Liver (tissue), 8 donors: ENCODE measurements at regions not wholly inside any gene's neighbourhood (a gene's known extent, or its start where the extent isn't known, plus 50 kb on each side); places are given as distances from the start of the nearest gene placed in this dataset.

Experiments used
- DNase-seq: peaks from one replicate; pipeline ENCODE4 v3.0.0-alpha.2; 2017; ENCODE audit warnings: low spot score
- H3K27ac ChIP-seq, 2 donors: one replicate each; pipeline ENCODE4 v1.7.0; 2013; ENCODE audit warnings: inconsistent platforms in 2 of 2, low read length in 2 of 2, control low read depth in 1 of 2, low read depth in 1 of 2, mild to moderate bottlenecking in 1 of 2
- H3K27me3 ChIP-seq, 4 donors: one replicate each; pipeline versions ENCODE4 v1.6.1 to v1.7.0; 2013; ENCODE audit warnings: low read length in 3 of 4, inconsistent platforms in 1 of 4, mild to moderate bottlenecking in 1 of 4, moderate library complexity in 1 of 4; ENCODE audit not compliant: control insufficient read depth in 4 of 4, insufficient read depth in 4 of 4
- H3K36me3 ChIP-seq, 4 donors: one replicate each; pipeline versions ENCODE4 v1.6.1 to v1.7.0; 2013; ENCODE audit warnings: low read length in 3 of 4, mild to moderate bottlenecking in 3 of 4, low read depth in 1 of 4, moderate library complexity in 1 of 4; ENCODE audit not compliant: control insufficient read depth in 4 of 4, insufficient read depth in 3 of 4
- H3K4me1 ChIP-seq, 4 donors: one replicate each; pipeline versions ENCODE4 v1.6.1 to v1.7.0; 2013; ENCODE audit warnings: low read length in 3 of 4, mild to moderate bottlenecking in 3 of 4, moderate library complexity in 1 of 4; ENCODE audit not compliant: control insufficient read depth in 4 of 4, insufficient read depth in 4 of 4
- H3K4me3 ChIP-seq, 3 donors: one replicate each; pipeline versions ENCODE4 v1.6.1 to v1.7.0; 2013; ENCODE audit warnings: low read length in 3 of 3, control low read depth in 1 of 3, low read depth in 1 of 3, mild to moderate bottlenecking in 1 of 3
- H3K9ac ChIP-seq, 2 donors: one replicate each; pipeline ENCODE4 v1.7.0; 2013; ENCODE audit warnings: low read length in 2 of 2, mild to moderate bottlenecking in 2 of 2, moderate library complexity in 2 of 2, control low read depth in 1 of 2, low read depth in 1 of 2
- H3K9me3 ChIP-seq, 4 donors: one replicate each; pipeline versions ENCODE4 v1.6.1 to v1.7.0; 2013; ENCODE audit warnings: low read length in 3 of 4; ENCODE audit not compliant: control insufficient read depth in 4 of 4
- EGR1 ChIP-seq, 2 donors: IDR thresholded peaks; 2 replicates each; pipeline ENCODE4 v1.6.1; 2016 to 2018; ENCODE audit warnings: antibody characterized with exemption in 2 of 2, low read depth in 2 of 2
- FOXA2 ChIP-seq: IDR thresholded peaks from 2 replicates; pipeline ENCODE4 v1.6.1; 2016; ENCODE audit warnings: antibody characterized with exemption
- HNF4A ChIP-seq, 2 donors: conservative IDR thresholded peaks; 2 replicates each; pipeline ENCODE4 v1.6.1; 2016; ENCODE audit warnings: antibody characterized with exemption in 2 of 2, mild to moderate bottlenecking in 2 of 2
- HNF4G ChIP-seq: IDR thresholded peaks from 2 replicates; pipeline ENCODE4 v1.6.1; 2016; ENCODE audit warnings: antibody characterized with exemption
- JUND ChIP-seq, 2 donors: IDR thresholded peaks; 2 replicates each; pipeline ENCODE4 v1.6.1; 2016; ENCODE audit warnings: antibody characterized with exemption in 2 of 2
- NR2F2 ChIP-seq: IDR thresholded peaks from 2 replicates; pipeline ENCODE4 v1.6.1; 2016; ENCODE audit warnings: antibody characterized with exemption
- RAD21 ChIP-seq, 2 donors: IDR thresholded peaks; 2 replicates each; pipeline ENCODE4 v1.6.1; 2016; ENCODE audit warnings: antibody characterized with exemption in 2 of 2, mild to moderate bottlenecking in 2 of 2
- RXRA ChIP-seq, 2 donors: IDR thresholded peaks; 2 replicates each; pipeline ENCODE4 v1.6.1; 2017 to 2018; ENCODE audit warnings: antibody characterized with exemption in 2 of 2, mild to moderate bottlenecking in 1 of 2
- TAF1 ChIP-seq: conservative IDR thresholded peaks from 2 replicates; pipeline ENCODE4 v1.6.1; 2016; ENCODE audit warnings: antibody characterized with exemption, mild to moderate bottlenecking
- YY1 ChIP-seq: IDR thresholded peaks from 2 replicates; pipeline ENCODE4 v1.6.1; 2016; ENCODE audit warnings: antibody characterized with exemption, mild to moderate bottlenecking
- WGBS: extraction: QIAGEN DNeasy Blood & Tissue Kit; methylation state at CpG from one replicate; pipeline ENCODE4 v1.1.7; 2013; 5-methylcytosine and 5-hydroxymethylcytosine counted together
- TF ChIP-seq, protein P1 (sequence below): IDR thresholded peaks from 2 replicates; pipeline ENCODE4 v1.6.1; 2016; ENCODE audit warnings: antibody characterized with exemption
- TF ChIP-seq, protein P2 (sequence below): IDR thresholded peaks from 2 replicates; pipeline ENCODE4 v1.6.1; 2016; ENCODE audit warnings: antibody characterized with exemption
- TF ChIP-seq, protein P3 (sequence below): fragments of 150-350 bp; IDR thresholded peaks from 2 replicates; pipeline ENCODE4 v1.5.1; 2017; ENCODE audit warnings: improper control_type of control experiment, low read depth, low read length; ENCODE audit not compliant: missing input control
- TF ChIP-seq, protein P4 (sequence below): IDR thresholded peaks from 2 replicates; pipeline ENCODE4 v1.6.1; 2016; ENCODE audit warnings: antibody characterized with exemption
- TF ChIP-seq, protein P5 (sequence below): IDR thresholded peaks from 2 replicates; pipeline ENCODE4 v1.6.1; 2016; ENCODE audit warnings: antibody characterized with exemption, mild to moderate bottlenecking
- donor health status: healthy.
- donor health status: healthy.
- donor health status: healthy.
- donor health status: healthy.
- donor health status: healthy.

DNA sequence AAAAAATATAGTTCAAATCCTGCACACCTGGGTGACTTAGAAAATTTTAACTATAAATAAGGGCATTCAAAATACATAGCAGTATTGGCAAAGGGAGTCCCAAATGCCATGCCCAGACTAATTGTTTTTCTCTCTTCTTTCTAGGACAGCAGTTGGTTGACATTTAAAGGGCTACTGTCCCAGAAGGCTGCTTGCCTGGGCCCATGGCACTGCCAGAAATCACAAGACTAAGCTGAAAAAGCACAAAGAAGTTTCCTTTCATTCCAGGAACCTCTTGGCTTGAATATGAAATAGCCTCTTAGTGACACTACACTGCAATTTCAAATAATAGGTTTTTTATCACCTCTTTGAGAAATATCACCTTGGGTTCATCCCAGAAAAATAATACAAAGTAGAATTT lies 388.9 kb upstream of the TRPC7 start:
- no peak for DNase-seq
- Histone ChIP-seq H3K36me3 (no peaks in the 10 kb centered on the region), H3K4me1 (no peaks in the 10 kb centered on the region), H3K27me3 (peaks cover 0 to 3% (median 0%) of the 10 kb centered on the region in 4 donors), H3K9ac (no peak overlapping the region), H3K9me3 (no peaks in the 10 kb centered on the region), H3K27ac (no peak overlapping the region), H3K4me3 (no peak overlapping the region)
- TF ChIP-seq HNF4G (no peak), RXRA (IDR thresholded peaks at IDR 0.05) (no peak), RAD21 (IDR thresholded peaks at IDR 0.05) (no peak), YY1 (no peak), FOXA2 (no peak), HNF4A (conservative IDR thresholded peaks at IDR 0.05) (no peak), JUND (IDR thresholded peaks at IDR 0.05) (no peak), TAF1 (no peak), EGR1 (IDR thresholded peaks at IDR 0.05; ENCODE audit: low read depth in 2 of 2) (no peak), NR2F2 (no peak)
- TF ChIP-seq, protein P1, sequence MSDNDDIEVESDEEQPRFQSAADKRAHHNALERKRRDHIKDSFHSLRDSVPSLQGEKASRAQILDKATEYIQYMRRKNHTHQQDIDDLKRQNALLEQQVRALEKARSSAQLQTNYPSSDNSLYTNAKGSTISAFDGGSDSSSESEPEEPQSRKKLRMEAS, result no peak
- TF ChIP-seq, protein P2, sequence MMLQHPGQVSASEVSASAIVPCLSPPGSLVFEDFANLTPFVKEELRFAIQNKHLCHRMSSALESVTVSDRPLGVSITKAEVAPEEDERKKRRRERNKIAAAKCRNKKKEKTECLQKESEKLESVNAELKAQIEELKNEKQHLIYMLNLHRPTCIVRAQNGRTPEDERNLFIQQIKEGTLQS, result no peak
- TF ChIP-seq, protein P3, sequence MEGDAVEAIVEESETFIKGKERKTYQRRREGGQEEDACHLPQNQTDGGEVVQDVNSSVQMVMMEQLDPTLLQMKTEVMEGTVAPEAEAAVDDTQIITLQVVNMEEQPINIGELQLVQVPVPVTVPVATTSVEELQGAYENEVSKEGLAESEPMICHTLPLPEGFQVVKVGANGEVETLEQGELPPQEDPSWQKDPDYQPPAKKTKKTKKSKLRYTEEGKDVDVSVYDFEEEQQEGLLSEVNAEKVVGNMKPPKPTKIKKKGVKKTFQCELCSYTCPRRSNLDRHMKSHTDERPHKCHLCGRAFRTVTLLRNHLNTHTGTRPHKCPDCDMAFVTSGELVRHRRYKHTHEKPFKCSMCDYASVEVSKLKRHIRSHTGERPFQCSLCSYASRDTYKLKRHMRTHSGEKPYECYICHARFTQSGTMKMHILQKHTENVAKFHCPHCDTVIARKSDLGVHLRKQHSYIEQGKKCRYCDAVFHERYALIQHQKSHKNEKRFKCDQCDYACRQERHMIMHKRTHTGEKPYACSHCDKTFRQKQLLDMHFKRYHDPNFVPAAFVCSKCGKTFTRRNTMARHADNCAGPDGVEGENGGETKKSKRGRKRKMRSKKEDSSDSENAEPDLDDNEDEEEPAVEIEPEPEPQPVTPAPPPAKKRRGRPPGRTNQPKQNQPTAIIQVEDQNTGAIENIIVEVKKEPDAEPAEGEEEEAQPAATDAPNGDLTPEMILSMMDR, result no peak
- TF ChIP-seq, protein P4, sequence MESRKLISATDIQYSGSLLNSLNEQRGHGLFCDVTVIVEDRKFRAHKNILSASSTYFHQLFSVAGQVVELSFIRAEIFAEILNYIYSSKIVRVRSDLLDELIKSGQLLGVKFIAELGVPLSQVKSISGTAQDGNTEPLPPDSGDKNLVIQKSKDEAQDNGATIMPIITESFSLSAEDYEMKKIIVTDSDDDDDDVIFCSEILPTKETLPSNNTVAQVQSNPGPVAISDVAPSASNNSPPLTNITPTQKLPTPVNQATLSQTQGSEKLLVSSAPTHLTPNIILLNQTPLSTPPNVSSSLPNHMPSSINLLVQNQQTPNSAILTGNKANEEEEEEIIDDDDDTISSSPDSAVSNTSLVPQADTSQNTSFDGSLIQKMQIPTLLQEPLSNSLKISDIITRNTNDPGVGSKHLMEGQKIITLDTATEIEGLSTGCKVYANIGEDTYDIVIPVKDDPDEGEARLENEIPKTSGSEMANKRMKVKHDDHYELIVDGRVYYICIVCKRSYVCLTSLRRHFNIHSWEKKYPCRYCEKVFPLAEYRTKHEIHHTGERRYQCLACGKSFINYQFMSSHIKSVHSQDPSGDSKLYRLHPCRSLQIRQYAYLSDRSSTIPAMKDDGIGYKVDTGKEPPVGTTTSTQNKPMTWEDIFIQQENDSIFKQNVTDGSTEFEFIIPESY, result no peak
- TF ChIP-seq, protein P5, sequence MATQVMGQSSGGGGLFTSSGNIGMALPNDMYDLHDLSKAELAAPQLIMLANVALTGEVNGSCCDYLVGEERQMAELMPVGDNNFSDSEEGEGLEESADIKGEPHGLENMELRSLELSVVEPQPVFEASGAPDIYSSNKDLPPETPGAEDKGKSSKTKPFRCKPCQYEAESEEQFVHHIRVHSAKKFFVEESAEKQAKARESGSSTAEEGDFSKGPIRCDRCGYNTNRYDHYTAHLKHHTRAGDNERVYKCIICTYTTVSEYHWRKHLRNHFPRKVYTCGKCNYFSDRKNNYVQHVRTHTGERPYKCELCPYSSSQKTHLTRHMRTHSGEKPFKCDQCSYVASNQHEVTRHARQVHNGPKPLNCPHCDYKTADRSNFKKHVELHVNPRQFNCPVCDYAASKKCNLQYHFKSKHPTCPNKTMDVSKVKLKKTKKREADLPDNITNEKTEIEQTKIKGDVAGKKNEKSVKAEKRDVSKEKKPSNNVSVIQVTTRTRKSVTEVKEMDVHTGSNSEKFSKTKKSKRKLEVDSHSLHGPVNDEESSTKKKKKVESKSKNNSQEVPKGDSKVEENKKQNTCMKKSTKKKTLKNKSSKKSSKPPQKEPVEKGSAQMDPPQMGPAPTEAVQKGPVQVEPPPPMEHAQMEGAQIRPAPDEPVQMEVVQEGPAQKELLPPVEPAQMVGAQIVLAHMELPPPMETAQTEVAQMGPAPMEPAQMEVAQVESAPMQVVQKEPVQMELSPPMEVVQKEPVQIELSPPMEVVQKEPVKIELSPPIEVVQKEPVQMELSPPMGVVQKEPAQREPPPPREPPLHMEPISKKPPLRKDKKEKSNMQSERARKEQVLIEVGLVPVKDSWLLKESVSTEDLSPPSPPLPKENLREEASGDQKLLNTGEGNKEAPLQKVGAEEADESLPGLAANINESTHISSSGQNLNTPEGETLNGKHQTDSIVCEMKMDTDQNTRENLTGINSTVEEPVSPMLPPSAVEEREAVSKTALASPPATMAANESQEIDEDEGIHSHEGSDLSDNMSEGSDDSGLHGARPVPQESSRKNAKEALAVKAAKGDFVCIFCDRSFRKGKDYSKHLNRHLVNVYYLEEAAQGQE, result no peak

DNA sequence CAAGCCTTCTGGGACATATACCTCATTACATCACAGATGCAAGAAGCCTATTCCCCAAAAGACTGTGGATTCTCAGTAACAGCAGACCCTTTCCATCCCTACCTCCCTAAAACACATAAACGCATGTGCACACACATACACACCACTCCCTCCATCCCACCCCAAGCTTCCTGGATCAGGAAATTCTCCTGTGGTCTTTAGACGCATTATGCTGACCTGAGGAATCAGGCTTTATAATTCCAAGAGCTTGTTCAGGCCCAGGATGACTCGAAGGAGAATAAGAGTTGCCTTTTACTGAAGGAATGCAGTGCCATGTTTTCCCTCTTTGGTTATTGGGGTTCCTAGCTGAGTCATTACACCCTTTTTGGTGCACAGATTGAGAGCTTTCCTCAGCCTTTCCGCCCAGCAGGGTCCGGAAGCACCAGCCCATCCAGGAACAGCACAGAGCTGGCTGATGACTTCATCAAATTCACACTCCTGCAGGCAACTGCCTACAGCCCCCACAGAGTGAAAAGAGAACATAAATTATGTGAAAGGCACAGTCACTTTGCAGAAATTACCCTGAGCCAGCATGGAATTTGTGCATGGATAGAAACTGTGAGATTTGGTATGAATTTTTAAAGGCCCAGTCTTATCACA lies 385.0 kb upstream of the TRPC7 start:
- no peaks in the 10 kb centered on the region for H3K9me3 ChIP-seq
- TF ChIP-seq EGR1 (IDR thresholded peaks at IDR 0.05; ENCODE audit: low read depth in 2 of 2), result no peak
- no peak overlapping the region for H3K27ac ChIP-seq
- H3K9ac ChIP-seq, result no peak overlapping the region
- no peaks in the 10 kb centered on the region for H3K36me3 ChIP-seq
- H3K27me3 ChIP-seq, result peaks cover 0 to 3% (median 0%) of the 10 kb centered on the region in 4 donors
- H3K4me3 ChIP-seq, result no peak overlapping the region
- no peaks in the 10 kb centered on the region for H3K4me1 ChIP-seq
- 71% methylated on average over 5 of the region's 5 CpGs for WGBS
- DNase-seq, result no peak
